ENCODE measurements at regions not wholly inside any gene's neighbourhood (a gene's known extent, or its start where the extent isn't known, plus 50 kb on each side); places are given as distances from the start of the nearest gene placed in this dataset.

DNA sequence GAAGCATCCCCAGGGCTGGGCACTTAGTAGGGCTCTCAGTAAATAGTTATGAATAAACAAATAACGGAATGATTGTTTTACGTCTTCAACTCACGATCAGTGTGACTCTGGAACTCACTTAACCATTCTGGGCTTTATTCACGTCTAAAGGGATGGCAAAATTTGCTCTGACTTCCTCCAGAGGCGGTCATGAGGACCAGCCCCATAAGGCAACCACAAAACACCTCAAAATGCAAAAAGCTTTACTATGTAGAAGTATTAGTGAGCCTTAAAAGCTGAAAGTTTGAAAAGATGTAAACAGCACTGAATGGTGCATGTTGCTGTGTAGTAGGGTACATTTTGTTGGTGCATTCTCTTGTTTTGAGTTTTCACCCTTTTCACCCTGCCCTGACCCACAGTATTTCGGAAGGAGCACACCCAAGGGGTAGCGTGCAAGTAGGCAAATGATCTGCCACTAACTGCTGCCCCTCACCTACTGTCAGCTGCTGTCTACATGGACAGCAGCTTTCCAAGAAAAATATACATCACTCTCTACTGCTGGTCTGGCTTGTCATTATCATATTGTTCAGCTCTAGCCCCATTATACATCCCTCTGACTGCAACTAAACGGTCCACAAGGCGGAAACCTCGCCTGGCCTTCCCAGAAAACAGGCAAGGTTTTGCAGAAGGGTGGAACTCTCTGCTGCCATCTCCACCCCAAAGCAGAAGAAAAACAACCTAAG lies 308.5 kb upstream of the PROK2 start:
- no peaks in the 10 kb centered on the region for H3K36me3 ChIP-seq (ENCODE audit: insufficient read depth)
- DNase-seq (ENCODE audit: low spot score), result no peak
- no peaks in the 10 kb centered on the region for H3K4me1 ChIP-seq (ENCODE audit: insufficient read depth)
- Mint-ChIP-seq H3K36me3 (ENCODE audit: low read depth) (no peaks in the 10 kb centered on the region), H3K9me3 (no peaks in the 10 kb centered on the region), H3K4me1 (peaks cover 6% of the 10 kb centered on the region; the same call in 2 of the 3 replicates), H3K27me3 (ENCODE audit: insufficient read depth, low read depth, poor library complexity) (peaks cover 5% of the 10 kb centered on the region), H3K4me3 (no peak overlapping the region), H3K27ac (no peak overlapping the region)
- ATAC-seq, result no peak
- no peak overlapping the region for H3K4me2 ChIP-seq
- H3K27ac ChIP-seq (ENCODE audit: low read depth), result no peak overlapping the region
- no peaks in the 10 kb centered on the region for H3K27me3 ChIP-seq (ENCODE audit: insufficient read depth)
- no peaks in the 10 kb centered on the region for H4K20me1 ChIP-seq (replicated peaks; ENCODE audit: insufficient read depth)
- H3K4me3 ChIP-seq, result no peak overlapping the region
- H3F3A ChIP-seq (replicated peaks; ENCODE audit: low read depth), result no peaks in the 10 kb centered on the region
- no peak for TF ChIP-seq ZNF331 (CRISPR knock-in tag; IDR thresholded peaks at IDR 0.05; ENCODE audit: low read depth)
- TF ChIP-seq, protein P1, sequence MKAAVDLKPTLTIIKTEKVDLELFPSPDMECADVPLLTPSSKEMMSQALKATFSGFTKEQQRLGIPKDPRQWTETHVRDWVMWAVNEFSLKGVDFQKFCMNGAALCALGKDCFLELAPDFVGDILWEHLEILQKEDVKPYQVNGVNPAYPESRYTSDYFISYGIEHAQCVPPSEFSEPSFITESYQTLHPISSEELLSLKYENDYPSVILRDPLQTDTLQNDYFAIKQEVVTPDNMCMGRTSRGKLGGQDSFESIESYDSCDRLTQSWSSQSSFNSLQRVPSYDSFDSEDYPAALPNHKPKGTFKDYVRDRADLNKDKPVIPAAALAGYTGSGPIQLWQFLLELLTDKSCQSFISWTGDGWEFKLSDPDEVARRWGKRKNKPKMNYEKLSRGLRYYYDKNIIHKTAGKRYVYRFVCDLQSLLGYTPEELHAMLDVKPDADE (IDR thresholded peaks at IDR 0.05), result no peak
- TF ChIP-seq EZH2phosphoT487 (IDR thresholded peaks at IDR 0.05; ENCODE audit: unreplicated experiment), result no peak
- TF ChIP-seq, protein P2, sequence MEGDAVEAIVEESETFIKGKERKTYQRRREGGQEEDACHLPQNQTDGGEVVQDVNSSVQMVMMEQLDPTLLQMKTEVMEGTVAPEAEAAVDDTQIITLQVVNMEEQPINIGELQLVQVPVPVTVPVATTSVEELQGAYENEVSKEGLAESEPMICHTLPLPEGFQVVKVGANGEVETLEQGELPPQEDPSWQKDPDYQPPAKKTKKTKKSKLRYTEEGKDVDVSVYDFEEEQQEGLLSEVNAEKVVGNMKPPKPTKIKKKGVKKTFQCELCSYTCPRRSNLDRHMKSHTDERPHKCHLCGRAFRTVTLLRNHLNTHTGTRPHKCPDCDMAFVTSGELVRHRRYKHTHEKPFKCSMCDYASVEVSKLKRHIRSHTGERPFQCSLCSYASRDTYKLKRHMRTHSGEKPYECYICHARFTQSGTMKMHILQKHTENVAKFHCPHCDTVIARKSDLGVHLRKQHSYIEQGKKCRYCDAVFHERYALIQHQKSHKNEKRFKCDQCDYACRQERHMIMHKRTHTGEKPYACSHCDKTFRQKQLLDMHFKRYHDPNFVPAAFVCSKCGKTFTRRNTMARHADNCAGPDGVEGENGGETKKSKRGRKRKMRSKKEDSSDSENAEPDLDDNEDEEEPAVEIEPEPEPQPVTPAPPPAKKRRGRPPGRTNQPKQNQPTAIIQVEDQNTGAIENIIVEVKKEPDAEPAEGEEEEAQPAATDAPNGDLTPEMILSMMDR (conservative IDR thresholded peaks at IDR 0.05; ENCODE audit: low read depth in 2 of 2), result no peak
- TF ChIP-seq, protein P3, sequence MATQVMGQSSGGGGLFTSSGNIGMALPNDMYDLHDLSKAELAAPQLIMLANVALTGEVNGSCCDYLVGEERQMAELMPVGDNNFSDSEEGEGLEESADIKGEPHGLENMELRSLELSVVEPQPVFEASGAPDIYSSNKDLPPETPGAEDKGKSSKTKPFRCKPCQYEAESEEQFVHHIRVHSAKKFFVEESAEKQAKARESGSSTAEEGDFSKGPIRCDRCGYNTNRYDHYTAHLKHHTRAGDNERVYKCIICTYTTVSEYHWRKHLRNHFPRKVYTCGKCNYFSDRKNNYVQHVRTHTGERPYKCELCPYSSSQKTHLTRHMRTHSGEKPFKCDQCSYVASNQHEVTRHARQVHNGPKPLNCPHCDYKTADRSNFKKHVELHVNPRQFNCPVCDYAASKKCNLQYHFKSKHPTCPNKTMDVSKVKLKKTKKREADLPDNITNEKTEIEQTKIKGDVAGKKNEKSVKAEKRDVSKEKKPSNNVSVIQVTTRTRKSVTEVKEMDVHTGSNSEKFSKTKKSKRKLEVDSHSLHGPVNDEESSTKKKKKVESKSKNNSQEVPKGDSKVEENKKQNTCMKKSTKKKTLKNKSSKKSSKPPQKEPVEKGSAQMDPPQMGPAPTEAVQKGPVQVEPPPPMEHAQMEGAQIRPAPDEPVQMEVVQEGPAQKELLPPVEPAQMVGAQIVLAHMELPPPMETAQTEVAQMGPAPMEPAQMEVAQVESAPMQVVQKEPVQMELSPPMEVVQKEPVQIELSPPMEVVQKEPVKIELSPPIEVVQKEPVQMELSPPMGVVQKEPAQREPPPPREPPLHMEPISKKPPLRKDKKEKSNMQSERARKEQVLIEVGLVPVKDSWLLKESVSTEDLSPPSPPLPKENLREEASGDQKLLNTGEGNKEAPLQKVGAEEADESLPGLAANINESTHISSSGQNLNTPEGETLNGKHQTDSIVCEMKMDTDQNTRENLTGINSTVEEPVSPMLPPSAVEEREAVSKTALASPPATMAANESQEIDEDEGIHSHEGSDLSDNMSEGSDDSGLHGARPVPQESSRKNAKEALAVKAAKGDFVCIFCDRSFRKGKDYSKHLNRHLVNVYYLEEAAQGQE (IDR thresholded peaks at IDR 0.05; ENCODE audit: unreplicated experiment), result no peak
- no peak for TF ChIP-seq NANOG (IDR thresholded peaks at IDR 0.05; ENCODE audit: borderline replicate concordance)
- no peak for TF ChIP-seq CREB1 (CRISPR knock-in tag; IDR thresholded peaks at IDR 0.05; ENCODE audit: low read depth)
- no peak for TF ChIP-seq POLR2AphosphoS5 (IDR thresholded peaks at IDR 0.05; ENCODE audit: low read depth)
- TF ChIP-seq ZNF114 (CRISPR knock-in tag; IDR thresholded peaks at IDR 0.05), result no peak
- no peak for TF ChIP-seq EZH2 (IDR thresholded peaks at IDR 0.05; ENCODE audit: low read depth, unreplicated experiment)
- TF ChIP-seq, protein P4, sequence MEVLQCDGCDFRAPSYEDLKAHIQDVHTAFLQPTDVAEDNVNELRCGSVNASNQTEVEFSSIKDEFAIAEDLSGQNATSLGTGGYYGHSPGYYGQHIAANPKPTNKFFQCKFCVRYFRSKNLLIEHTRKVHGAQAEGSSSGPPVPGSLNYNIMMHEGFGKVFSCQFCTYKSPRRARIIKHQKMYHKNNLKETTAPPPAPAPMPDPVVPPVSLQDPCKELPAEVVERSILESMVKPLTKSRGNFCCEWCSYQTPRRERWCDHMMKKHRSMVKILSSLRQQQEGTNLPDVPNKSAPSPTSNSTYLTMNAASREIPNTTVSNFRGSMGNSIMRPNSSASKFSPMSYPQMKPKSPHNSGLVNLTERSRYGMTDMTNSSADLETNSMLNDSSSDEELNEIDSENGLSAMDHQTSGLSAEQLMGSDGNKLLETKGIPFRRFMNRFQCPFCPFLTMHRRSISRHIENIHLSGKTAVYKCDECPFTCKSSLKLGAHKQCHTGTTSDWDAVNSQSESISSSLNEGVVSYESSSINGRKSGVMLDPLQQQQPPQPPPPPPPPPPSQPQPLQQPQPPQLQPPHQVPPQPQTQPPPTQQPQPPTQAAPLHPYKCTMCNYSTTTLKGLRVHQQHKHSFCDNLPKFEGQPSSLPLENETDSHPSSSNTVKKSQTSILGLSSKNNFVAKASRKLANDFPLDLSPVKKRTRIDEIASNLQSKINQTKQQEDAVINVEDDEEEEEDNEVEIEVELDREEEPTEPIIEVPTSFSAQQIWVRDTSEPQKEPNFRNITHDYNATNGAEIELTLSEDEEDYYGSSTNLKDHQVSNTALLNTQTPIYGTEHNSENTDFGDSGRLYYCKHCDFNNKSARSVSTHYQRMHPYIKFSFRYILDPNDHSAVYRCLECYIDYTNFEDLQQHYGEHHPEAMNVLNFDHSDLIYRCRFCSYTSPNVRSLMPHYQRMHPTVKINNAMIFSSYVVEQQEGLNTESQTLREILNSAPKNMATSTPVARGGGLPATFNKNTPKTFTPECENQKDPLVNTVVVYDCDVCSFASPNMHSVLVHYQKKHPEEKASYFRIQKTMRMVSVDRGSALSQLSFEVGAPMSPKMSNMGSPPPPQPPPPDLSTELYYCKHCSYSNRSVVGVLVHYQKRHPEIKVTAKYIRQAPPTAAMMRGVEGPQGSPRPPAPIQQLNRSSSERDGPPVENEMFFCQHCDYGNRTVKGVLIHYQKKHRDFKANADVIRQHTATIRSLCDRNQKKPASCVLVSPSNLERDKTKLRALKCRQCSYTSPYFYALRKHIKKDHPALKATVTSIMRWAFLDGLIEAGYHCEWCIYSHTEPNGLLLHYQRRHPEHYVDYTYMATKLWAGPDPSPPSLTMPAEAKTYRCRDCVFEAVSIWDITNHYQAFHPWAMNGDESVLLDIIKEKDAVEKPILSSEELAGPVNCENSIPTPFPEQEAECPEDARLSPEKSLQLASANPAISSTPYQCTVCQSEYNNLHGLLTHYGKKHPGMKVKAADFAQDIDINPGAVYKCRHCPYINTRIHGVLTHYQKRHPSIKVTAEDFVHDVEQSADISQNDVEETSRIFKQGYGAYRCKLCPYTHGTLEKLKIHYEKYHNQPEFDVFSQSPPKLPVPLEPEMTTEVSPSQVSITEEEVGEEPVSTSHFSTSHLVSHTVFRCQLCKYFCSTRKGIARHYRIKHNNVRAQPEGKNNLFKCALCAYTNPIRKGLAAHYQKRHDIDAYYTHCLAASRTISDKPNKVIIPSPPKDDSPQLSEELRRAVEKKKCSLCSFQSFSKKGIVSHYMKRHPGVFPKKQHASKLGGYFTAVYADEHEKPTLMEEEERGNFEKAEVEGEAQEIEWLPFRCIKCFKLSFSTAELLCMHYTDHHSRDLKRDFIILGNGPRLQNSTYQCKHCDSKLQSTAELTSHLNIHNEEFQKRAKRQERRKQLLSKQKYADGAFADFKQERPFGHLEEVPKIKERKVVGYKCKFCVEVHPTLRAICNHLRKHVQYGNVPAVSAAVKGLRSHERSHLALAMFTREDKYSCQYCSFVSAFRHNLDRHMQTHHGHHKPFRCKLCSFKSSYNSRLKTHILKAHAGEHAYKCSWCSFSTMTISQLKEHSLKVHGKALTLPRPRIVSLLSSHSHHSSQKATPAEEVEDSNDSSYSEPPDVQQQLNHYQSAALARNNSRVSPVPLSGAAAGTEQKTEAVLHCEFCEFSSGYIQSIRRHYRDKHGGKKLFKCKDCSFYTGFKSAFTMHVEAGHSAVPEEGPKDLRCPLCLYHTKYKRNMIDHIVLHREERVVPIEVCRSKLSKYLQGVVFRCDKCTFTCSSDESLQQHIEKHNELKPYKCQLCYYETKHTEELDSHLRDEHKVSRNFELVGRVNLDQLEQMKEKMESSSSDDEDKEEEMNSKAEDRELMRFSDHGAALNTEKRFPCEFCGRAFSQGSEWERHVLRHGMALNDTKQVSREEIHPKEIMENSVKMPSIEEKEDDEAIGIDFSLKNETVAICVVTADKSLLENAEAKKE (CRISPR knock-in tag; IDR thresholded peaks at IDR 0.05), result no peak
- no peak overlapping the region for H2AFZ ChIP-seq
- no peaks in the 10 kb centered on the region for H3K79me2 ChIP-seq (replicated peaks; ENCODE audit: insufficient read depth)
- H3K9me2 ChIP-seq (ENCODE audit: insufficient read depth), result no peaks in the 10 kb centered on the region
